ENCODE measurements at regions not wholly inside any gene's neighbourhood (a gene's known extent, or its start where the extent isn't known, plus 50 kb on each side); places are given as distances from the start of the nearest gene placed in this dataset.

DNA sequence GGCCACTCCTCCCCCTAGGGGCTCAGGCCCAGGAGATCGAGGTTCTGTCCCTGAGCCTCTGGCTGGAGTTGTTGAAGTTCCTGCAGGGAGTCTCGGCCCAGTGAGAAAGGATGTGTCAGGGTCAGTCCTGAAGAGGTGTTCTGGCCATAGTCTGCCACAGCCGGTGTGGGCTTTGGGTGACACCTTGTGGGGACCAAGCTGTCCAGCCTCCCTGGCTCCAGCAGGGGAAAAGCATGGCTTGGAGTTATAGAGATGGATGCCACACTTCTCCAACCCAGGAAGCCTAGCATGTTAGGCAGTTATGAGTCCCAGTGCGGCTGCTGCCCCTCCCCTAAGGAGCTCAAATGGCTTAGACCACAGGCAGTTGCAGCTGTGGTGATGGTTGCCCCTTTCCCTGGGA is 945.6 kb upstream of the GBE1 start:
- H3K4me1 ChIP-seq (ENCODE audit: control insufficient read depth, extremely low read depth, insufficient read depth, low read length), result no peaks in the 10 kb centered on the region
- dilution Hi-C loops (cut with MboI; ENCODE audit: extremely low pct_ligation_motif_present, low sequenced_read_pairs), result no loop called here
- no peak overlapping the region for H3K9ac ChIP-seq (ENCODE audit: control insufficient read depth, extremely low read depth, insufficient read depth, low read length)
- DNase-seq (ENCODE audit: low read depth, low spot score) (no peak), FAIRE-seq (no peak)
- H3K79me2 ChIP-seq (ENCODE audit: control insufficient read depth, insufficient read depth, low read length), result no peaks in the 10 kb centered on the region
- H3K9me1 ChIP-seq (ENCODE audit: control insufficient read depth, extremely low read depth, insufficient read depth, low read length), result no peaks in the 10 kb centered on the region
- H3K4me3 ChIP-seq (ENCODE audit: control insufficient read depth in 2 of 3, extremely low read depth in 1 of 3, insufficient read depth in 2 of 3, low read depth in 1 of 3, low read length in 3 of 3), result no peak overlapping the region
- H3K27me3 ChIP-seq (ENCODE audit: control insufficient read depth, extremely low read depth, insufficient read depth, low read length), result no peaks in the 10 kb centered on the region
- H4K20me1 ChIP-seq (ENCODE audit: control insufficient read depth, extremely low read depth, insufficient read depth, low read length), result no peaks in the 10 kb centered on the region
- H3K36me3 ChIP-seq (ENCODE audit: control insufficient read depth in 2 of 2, extremely low read depth in 1 of 2, insufficient read depth in 2 of 2, low read length in 2 of 2), result no peaks in the 10 kb centered on the region
- no peak overlapping the region for H3K27ac ChIP-seq (ENCODE audit: control insufficient read depth, insufficient read depth, low read length)
- H2AFZ ChIP-seq (ENCODE audit: control insufficient read depth, low read length), result no peak overlapping the region
- no peaks in the 10 kb centered on the region for H3K9me3 ChIP-seq (ENCODE audit: control insufficient read depth, low read depth, low read length)
- no peak overlapping the region for H3K4me2 ChIP-seq (ENCODE audit: control insufficient read depth, extremely low read depth, insufficient read depth, low read depth, low read length)
- no peak for TF ChIP-seq EZH2 (IDR thresholded peaks at IDR 0.05; ENCODE audit: low read length)
- TF ChIP-seq, protein P1, sequence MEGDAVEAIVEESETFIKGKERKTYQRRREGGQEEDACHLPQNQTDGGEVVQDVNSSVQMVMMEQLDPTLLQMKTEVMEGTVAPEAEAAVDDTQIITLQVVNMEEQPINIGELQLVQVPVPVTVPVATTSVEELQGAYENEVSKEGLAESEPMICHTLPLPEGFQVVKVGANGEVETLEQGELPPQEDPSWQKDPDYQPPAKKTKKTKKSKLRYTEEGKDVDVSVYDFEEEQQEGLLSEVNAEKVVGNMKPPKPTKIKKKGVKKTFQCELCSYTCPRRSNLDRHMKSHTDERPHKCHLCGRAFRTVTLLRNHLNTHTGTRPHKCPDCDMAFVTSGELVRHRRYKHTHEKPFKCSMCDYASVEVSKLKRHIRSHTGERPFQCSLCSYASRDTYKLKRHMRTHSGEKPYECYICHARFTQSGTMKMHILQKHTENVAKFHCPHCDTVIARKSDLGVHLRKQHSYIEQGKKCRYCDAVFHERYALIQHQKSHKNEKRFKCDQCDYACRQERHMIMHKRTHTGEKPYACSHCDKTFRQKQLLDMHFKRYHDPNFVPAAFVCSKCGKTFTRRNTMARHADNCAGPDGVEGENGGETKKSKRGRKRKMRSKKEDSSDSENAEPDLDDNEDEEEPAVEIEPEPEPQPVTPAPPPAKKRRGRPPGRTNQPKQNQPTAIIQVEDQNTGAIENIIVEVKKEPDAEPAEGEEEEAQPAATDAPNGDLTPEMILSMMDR (optimal IDR thresholded peaks at IDR 0.05 in 1 of 3, IDR thresholded peaks at IDR 0.05 in 1 of 3, conservative IDR thresholded peaks at IDR 0.05 in 1 of 3; ENCODE audit: extremely low read depth in 1 of 3, insufficient read depth in 2 of 3, low read length in 3 of 3), result peak in 2 of 3 experiments; percentile 15 to 28

DNA sequence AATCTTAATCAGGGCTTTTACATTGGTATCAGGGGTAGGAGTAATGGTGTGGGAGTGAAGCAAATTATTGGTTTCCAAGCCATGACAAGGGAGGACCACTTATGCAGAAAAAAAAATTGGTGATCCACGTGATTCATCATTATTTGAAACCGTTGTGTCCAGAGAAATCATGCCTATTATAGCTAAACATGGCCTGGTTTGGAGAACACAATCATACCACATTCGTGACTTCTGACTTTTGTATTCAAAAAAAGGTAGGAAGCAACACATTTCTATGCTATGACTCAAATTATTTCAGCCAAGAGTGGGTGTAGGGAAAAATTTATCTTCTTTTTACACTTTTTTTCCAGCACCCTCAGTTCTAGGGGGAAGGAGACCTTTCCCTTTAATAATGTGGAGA is 924.3 kb upstream of the GBE1 start:
- no peaks in the 10 kb centered on the region for H3K79me2 ChIP-seq (ENCODE audit: control insufficient read depth, insufficient read depth, low read length)
- no peak for FAIRE-seq
- no peaks in the 10 kb centered on the region for H3K36me3 ChIP-seq (ENCODE audit: control insufficient read depth in 2 of 2, extremely low read depth in 1 of 2, insufficient read depth in 2 of 2, low read length in 2 of 2)
- H3K9me3 ChIP-seq (ENCODE audit: control insufficient read depth, low read depth, low read length), result no peaks in the 10 kb centered on the region
- H2AFZ ChIP-seq (ENCODE audit: control insufficient read depth, low read length), result no peak overlapping the region
- H3K4me3 ChIP-seq (ENCODE audit: control insufficient read depth in 2 of 3, extremely low read depth in 1 of 3, insufficient read depth in 2 of 3, low read depth in 1 of 3, low read length in 3 of 3), result no peak overlapping the region
- no peak for TF ChIP-seq EZH2 (IDR thresholded peaks at IDR 0.05; ENCODE audit: low read length)
- dilution Hi-C loops (cut with MboI; ENCODE audit: extremely low pct_ligation_motif_present, low sequenced_read_pairs), result no loop called here
- H3K4me1 ChIP-seq (ENCODE audit: control insufficient read depth, extremely low read depth, insufficient read depth, low read length), result no peaks in the 10 kb centered on the region
- no peak overlapping the region for H3K27ac ChIP-seq (ENCODE audit: control insufficient read depth, insufficient read depth, low read length)
- no peaks in the 10 kb centered on the region for H4K20me1 ChIP-seq (ENCODE audit: control insufficient read depth, extremely low read depth, insufficient read depth, low read length)
- no peaks in the 10 kb centered on the region for H3K9me1 ChIP-seq (ENCODE audit: control insufficient read depth, extremely low read depth, insufficient read depth, low read length)
- H3K27me3 ChIP-seq (ENCODE audit: control insufficient read depth, extremely low read depth, insufficient read depth, low read length), result no peaks in the 10 kb centered on the region
- H3K9ac ChIP-seq (ENCODE audit: control insufficient read depth, extremely low read depth, insufficient read depth, low read length), result no peak overlapping the region
- H3K4me2 ChIP-seq (ENCODE audit: control insufficient read depth, extremely low read depth, insufficient read depth, low read depth, low read length), result no peak overlapping the region
- no peak for DNase-seq (ENCODE audit: low read depth, low spot score)

DNA sequence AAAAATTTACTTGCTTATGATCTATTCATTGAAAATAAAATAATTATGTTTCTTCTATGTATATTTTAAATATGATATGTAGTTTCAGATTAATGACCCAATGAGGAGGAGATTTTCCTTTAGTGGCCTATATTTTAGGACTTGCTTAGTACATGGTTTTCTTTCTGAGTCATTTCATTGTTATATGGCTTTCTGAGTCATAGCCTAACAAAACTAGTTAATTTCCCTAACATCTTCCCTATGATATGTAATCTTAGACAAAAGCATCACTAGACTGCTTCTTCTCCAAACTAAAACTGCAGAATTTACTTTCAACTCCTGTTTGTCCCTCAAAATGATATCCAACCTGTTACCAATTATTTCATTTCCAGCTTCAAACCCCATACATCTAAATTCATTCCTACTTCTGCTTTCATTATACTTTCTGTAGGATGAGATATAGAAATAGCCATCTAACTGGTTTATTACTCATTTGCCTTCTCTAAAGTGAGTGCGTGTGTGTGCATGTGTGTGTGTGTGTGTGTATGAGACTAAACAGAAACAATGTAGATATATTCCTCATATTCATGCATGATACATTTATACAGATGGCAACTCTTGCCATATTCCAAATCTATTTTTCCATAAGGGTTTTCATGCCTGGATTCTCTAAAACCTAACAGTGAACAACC is 915.0 kb upstream of the GBE1 start:
- Histone ChIP-seq H3K27ac (ENCODE audit: control insufficient read depth, insufficient read depth, low read length) (no peak overlapping the region), H4K20me1 (ENCODE audit: control insufficient read depth, extremely low read depth, insufficient read depth, low read length) (no peaks in the 10 kb centered on the region), H3K4me1 (ENCODE audit: control insufficient read depth, extremely low read depth, insufficient read depth, low read length) (no peaks in the 10 kb centered on the region), H3K27me3 (ENCODE audit: control insufficient read depth, extremely low read depth, insufficient read depth, low read length) (no peaks in the 10 kb centered on the region), H3K9me3 (ENCODE audit: control insufficient read depth, low read depth, low read length) (no peaks in the 10 kb centered on the region), H3K4me3 (ENCODE audit: control insufficient read depth in 2 of 3, extremely low read depth in 1 of 3, insufficient read depth in 2 of 3, low read depth in 1 of 3, low read length in 3 of 3) (no peak overlapping the region), H3K36me3 (ENCODE audit: control insufficient read depth in 2 of 2, extremely low read depth in 1 of 2, insufficient read depth in 2 of 2, low read length in 2 of 2) (no peaks in the 10 kb centered on the region), H3K79me2 (ENCODE audit: control insufficient read depth, insufficient read depth, low read length) (no peaks in the 10 kb centered on the region), H3K9me1 (ENCODE audit: control insufficient read depth, extremely low read depth, insufficient read depth, low read length) (no peaks in the 10 kb centered on the region), H3K9ac (ENCODE audit: control insufficient read depth, extremely low read depth, insufficient read depth, low read length) (no peak overlapping the region), H3K4me2 (ENCODE audit: control insufficient read depth, extremely low read depth, insufficient read depth, low read depth, low read length) (no peak overlapping the region), H2AFZ (ENCODE audit: control insufficient read depth, low read length) (no peak overlapping the region)
- DNase-seq (ENCODE audit: low read depth, low spot score) (no peak), FAIRE-seq (no peak)
- dilution Hi-C loops (cut with MboI; ENCODE audit: extremely low pct_ligation_motif_present, low sequenced_read_pairs), result no loop called here
- no peak for TF ChIP-seq EZH2 (IDR thresholded peaks at IDR 0.05; ENCODE audit: low read length)
- TF ChIP-seq, protein P1 (optimal IDR thresholded peaks at IDR 0.05 in 1 of 3, IDR thresholded peaks at IDR 0.05 in 1 of 3, conservative IDR thresholded peaks at IDR 0.05 in 1 of 3; ENCODE audit: extremely low read depth in 1 of 3, insufficient read depth in 2 of 3, low read length in 3 of 3), result no peak

Measured in keratinocyte (primary cell).